ENCODE measurements at regions not wholly inside any gene's neighbourhood (a gene's known extent, or its start where the extent isn't known, plus 50 kb on each side); places are given as distances from the start of the nearest gene placed in this dataset.

GRCh38 chr1:87165177-87165576, 163.5 kb upstream of the LMO4 start:
- intact Hi-C loops (cut with DNase I), result no loop called here
- TF ChIP-seq CTCF (IDR thresholded peaks at IDR 0.05), result no peak
- no peak overlapping the region for H3K4me3 ChIP-seq
- peaks cover 0 to 9% (median 0%) of the 10 kb centered on the region in 9 donors for H3K4me1 ChIP-seq
- H3K27me3 ChIP-seq, result peaks cover 0 to 6% (median 0%) of the 10 kb centered on the region in 7 donors
- ATAC-seq (no peak), DNase-seq (no peak)
- no peaks in the 10 kb centered on the region for H3K9me3 ChIP-seq
- 62 to 64% methylated on average over 5 of the region's 5 CpGs for WGBS, 2 donors
- no peak overlapping the region for H3K27ac ChIP-seq
- H3K36me3 ChIP-seq, result no peaks in the 10 kb centered on the region

- TF ChIP-seq CTCF (IDR thresholded peaks at IDR 0.05), result no peak
- Histone ChIP-seq H3K27me3 (peaks cover 0 to 6% (median 0%) of the 10 kb centered on the region in 7 donors), H3K9me3 (no peaks in the 10 kb centered on the region), H3K36me3 (no peaks in the 10 kb centered on the region), H3K4me1 (peaks cover 0 to 9% (median 0%) of the 10 kb centered on the region in 9 donors), H3K27ac (peak overlapping the region in 3 of 10 donors; percentile 11 to 46 (median 29)), H3K4me3 (no peak overlapping the region)
- WGBS, 2 donors, result 65 to 77% methylated on average over 7 of the region's 7 CpGs
- intact Hi-C loops (cut with DNase I), result no loop called here
- ATAC-seq (peak in 6 of 8 donors; percentile 33 to 70 (median 53)), DNase-seq (no peak)
Measured at GRCh38 chr1:87167157-87167789, 161.4 kb upstream of the LMO4 start.

GRCh38 chr1:87167848-87168525, 160.7 kb upstream of the LMO4 start:
- Histone ChIP-seq H3K36me3 (no peaks in the 10 kb centered on the region), H3K9me3 (no peaks in the 10 kb centered on the region), H3K27ac (peak overlapping the region in 4 of 10 donors; percentile 11 to 47 (median 27)), H3K4me1 (peaks cover 0 to 9% (median 0%) of the 10 kb centered on the region in 9 donors), H3K27me3 (peaks cover 0 to 8% (median 0%) of the 10 kb centered on the region in 7 donors), H3K4me3 (no peak overlapping the region)
- ATAC-seq (peak in 5 of 8 donors; percentile 22 to 37 (median 27)), DNase-seq (no peak)
- TF ChIP-seq CTCF (IDR thresholded peaks at IDR 0.05), result no peak
- WGBS, 2 donors, result 61 to 66% methylated on average over 7 of the region's 7 CpGs
- intact Hi-C loops (cut with DNase I), result no loop called here

GRCh38 chr1:87169263-87169910, 159.3 kb upstream of the LMO4 start:
- peak overlapping the region in 3 of 10 donors; percentile 3 to 47 (median 29) for H3K27ac ChIP-seq
- no peak for DNase-seq
- H3K4me1 ChIP-seq, result peaks cover 0 to 9% (median 0%) of the 10 kb centered on the region in 9 donors
- H3K36me3 ChIP-seq, result no peaks in the 10 kb centered on the region
- intact Hi-C loops (cut with DNase I), result no loop called here
- peaks cover 0 to 8% (median 3%) of the 10 kb centered on the region in 7 donors for H3K27me3 ChIP-seq
- TF ChIP-seq CTCF (IDR thresholded peaks at IDR 0.05), result no peak
- H3K9me3 ChIP-seq, result no peaks in the 10 kb centered on the region
- 79 to 81% methylated on average over 3 of the region's 3 CpGs for WGBS, 2 donors
- ATAC-seq, result no peak
- no peak overlapping the region for H3K4me3 ChIP-seq
